ENCODE measurements at regions not wholly inside any gene's neighbourhood (a gene's known extent, or its start where the extent isn't known, plus 50 kb on each side); places are given as distances from the start of the nearest gene placed in this dataset.

DNA sequence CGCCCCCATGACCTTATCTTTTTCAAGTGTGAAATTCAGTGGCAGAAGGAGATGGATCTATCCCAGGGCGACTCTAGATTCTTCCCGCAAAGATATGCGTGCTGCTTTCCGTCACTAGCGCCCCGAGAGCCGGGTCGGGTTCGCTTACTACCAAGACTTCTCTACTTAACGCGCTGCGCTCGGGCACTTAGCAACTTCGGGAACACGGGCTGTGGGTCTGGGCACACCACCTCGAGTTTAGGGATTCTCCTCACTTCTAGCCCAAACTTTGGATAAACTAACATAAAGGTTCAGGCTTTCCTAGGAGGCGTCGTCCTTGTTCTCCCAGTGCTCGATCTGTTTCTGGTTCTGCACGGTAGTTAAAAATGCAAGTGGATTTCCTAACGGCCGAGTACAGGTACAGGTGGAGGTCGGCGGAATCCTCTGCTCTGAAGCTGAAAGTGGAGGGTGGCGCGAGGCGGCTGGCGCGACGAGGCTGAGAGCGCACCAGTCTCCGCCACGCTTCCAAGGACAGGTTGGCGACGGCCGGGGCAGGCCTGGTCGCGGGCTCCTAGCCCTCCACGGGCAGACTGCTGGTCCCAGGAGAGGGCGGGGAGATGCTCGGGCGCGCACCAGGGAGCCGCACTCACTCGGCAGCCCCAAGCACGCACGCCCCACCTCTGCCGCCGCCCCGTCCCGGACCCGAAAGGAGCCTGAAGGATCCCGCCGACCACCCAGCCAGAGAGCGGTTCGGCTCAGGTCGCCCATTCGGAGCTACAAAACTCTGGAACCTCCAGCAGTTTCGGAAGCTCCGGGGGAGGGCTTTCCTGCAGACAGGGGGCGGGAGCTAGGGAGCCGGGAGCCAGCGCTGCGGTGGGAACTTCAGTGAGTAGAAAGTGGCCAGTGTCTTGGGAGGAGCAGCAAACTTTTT, 100.8 kb upstream of the TENM3 start:
- no peak for DNase-seq (ENCODE audit: low read depth)

GRCh38 chr4:182143086-182143821, 99.9 kb upstream of the TENM3 start:
- no peak for DNase-seq (ENCODE audit: low read depth)

GRCh38 chr4:182143822-182144625, 99.2 kb upstream of the TENM3 start:
- DNase-seq (ENCODE audit: low read depth): no peak

DNA sequence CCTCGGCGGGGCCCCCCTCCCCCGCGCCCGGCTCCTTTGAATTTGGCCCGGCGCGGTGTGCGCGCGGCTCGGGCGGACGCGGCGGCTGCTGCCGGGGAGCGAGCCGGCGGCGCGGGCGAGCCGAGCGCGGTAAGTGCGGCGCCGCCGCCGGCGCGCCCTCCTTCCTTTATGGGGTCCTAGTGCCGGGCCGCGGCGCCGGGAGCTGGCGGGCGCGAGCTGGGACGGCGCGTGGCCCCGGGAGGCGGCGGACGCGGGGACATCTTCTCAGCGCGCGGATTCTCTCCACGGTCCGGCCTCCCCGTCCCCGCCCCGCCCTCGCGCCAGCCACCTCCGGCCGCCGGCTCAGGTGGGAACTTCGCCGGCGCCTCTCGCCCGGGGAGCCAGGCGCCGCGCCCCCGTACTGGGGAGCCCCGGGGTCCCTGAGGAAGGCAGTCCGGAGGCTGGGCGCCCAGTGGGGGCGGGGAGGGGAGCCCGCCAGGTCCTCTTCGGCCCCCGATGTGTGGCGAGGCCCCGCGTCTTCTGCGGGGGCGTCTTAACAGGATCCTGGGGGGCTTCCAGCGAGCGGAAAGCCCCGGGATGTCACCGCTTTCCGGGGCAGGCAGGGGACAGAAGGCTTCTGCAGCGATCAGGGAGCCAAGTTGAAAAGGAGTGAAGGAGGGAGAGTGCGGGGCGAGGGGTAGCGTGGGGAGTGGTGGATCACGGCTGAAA, 98.4 kb upstream of the TENM3 start:
- DNase-seq (ENCODE audit: low read depth): no peak

GRCh38 chr4:182145334-182145905, 97.8 kb upstream of the TENM3 start:
- no peak for DNase-seq (ENCODE audit: low read depth)

DNA sequence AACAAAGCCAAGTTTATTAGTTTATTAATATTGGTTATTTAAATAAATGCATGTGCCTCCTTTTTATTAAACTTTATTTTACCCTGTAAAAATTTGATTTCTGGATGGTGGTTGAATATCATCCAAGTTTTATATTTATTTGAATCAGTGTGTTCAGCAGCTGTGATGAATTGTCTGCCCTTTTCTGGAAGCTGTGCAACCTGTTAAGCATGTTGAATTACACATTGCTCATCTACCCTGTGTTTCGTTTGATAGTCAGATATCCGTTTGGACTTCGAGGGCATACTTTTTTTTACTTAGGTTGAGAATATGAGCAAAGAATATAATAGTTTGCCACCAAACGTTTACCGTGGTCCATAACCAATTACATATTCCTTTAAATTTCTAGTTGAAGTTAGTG, 95.8 kb upstream of the TENM3 start:
- no peak for DNase-seq (ENCODE audit: low read depth)

DNA sequence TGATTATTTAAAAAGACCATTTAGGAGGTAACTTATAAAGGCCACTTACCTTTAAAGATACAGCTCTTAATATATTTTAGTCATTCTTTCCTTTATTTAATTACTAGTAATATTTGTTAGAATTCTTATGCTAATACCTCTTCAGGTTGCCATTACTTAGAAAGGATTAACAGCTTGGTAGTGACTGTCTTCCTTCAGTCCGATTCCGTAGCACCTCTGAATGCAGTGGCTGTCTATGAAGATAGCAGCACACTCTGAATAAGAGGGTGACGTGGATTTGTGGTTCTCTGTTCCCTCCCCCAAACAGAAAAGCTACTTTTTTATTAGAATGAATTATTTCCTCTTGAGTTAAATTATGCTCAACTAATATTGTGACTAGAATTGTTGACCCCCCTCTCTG, 92.6 kb upstream of the TENM3 start:
- DNase-seq (ENCODE audit: low read depth): no peak

- DNase-seq (ENCODE audit: low read depth): no peak
These were observed 87.4 kb upstream of the TENM3 start for GRCh38 chr4:182155806-182156205.

GRCh38 chr4:182163180-182163579, 80.0 kb upstream of the TENM3 start:
- DNase-seq (ENCODE audit: low read depth): no peak

- no peak for DNase-seq (ENCODE audit: low read depth)
These were observed 73.6 kb upstream of the TENM3 start for GRCh38 chr4:182169572-182169971.

DNA sequence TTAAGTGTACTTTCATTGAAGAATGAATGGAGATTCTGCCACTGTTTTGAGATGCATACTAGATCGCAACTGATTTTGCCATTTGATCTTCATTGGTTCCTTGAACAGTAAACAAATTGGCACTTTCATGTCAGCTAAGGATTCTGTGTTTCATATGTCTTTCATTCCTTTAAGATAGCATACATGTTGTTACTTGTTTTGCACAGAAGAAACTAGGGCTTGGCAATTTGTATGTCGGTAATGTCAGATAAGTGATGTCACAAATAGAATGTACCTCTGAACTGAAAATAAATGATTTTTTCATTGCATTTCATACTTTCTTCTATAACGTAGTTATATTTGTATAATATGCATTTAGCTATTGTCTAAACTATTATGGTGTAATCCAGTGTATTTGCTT, 73.2 kb upstream of the TENM3 start:
- no peak for DNase-seq (ENCODE audit: low read depth)

DNA sequence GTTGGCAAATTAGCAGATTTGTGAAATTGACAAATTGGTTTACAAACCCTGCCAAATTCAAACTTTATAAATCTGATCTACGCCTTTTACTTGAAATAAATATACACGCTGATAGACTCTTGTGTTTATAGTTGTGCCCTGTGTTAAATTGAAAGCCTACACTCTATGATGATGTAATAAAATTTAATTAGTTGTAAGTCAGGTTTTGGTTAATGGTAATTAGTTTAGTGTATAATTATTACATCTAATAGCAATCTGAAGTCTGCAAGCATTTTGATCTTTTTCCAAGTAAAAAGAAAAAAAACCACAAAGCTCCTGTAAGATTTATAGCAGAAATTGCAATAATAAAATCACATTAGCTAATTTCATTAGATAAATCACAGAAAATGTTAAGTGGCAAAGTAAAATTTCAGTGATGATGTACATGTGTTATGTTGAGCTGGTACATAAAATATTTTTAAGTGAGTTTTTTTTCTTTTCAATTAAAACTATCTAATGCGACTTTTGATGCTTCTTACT, 72.7 kb upstream of the TENM3 start:
- no peak for DNase-seq (ENCODE audit: low read depth)

DNA sequence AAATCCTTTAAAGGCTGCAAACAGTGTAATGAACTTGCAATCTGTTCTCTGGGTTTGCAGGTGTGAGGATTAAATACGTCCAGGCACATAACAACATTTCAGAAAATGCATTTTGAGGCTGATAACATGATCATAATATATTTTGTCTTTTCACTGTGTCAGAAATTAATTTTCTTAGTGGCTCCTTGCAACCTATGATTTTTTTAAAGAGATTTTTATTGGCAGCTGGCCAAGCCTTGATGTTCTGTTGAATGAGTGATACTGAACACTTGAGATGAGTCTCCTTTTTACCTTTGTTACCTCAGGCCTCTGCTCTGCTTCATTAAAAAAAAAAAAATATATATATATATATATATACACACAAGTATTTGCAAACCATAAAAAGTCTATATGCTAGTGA, 68.2 kb upstream of the TENM3 start:
- DNase-seq (ENCODE audit: low read depth): no peak

DNA sequence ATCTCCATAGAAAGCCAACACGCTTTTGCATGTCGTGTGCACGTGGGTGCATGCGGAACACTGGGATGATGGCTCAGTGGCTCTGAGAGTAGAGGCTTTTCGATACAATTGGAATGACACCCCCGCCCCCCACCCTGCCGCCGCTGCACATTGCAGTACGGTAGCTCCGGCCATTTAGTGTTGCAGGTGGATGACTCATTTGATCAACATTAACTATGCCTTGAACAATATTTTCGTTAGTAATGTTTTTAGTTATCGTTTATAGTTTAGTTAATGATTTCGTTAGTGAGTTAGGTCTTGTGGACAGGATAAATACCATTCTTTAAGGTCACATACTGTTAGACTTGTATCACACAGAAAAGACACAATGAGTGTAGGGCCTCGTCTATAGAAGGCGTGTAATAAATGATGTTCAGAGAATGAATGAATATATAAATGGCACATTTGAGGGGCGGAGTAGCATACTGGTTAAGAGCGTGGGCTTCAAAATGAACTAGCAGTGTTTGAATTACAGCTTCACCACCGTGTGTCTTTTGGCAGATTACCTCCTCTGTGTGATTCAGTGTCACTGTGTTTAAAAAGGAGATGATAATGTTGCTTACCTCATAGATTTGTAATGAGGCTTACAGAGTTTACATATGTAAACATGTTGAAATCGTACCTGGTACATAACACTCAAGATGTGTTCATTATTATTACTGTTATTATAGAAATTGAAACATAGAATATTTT, 67.2 kb upstream of the TENM3 start:
- DNase-seq (ENCODE audit: low read depth): no peak

DNA sequence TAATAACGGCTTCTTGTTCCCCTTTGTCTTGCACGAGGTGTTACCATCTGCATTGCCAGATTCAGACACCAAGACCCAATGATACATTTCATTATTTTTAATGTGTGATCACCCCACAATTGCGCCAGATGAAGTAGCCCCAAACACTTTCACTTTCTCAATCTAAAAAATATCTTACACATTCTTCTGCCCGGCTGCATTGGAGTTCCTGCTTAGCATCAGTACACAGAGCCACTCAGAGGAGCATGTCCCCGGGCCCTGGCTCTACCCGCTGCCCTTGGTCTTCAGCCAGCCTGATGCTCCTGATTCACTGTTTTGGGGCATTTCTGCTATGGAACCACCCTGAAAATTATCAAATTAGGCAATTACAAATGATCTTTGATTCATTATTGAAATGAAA, 66.0 kb upstream of the TENM3 start:
- DNase-seq (ENCODE audit: low read depth): no peak

DNA sequence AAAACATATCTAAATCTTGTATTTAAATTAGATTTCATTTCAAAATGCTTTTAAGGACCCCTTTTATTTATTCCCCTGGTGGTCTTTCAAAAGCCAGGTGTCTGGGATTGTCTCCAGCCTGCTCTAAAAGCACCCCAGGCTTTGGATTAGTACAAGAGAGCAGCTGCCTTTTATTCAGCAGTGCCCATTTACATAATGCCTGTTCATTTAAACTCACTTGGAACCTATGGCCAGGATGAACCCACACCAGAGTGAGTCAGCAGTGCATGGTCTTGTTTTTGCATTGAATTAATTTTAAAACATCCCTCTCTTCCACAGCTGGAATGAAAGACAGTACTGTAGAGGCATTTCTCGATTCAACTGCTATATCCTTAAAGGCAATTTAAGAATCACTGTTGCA, 64.1 kb upstream of the TENM3 start:
- DNase-seq (ENCODE audit: low read depth): no peak

GRCh38 chr4:182179751-182180150, 63.5 kb upstream of the TENM3 start:
- no peak for DNase-seq (ENCODE audit: low read depth)

- no peak for DNase-seq (ENCODE audit: low read depth)
These were observed 57.7 kb upstream of the TENM3 start for GRCh38 chr4:182185491-182185890.

- no peak for DNase-seq (ENCODE audit: low read depth)
These were observed 55.5 kb upstream of the TENM3 start for GRCh38 chr4:182187674-182188073.

- no peak for DNase-seq (ENCODE audit: low read depth)
These were observed 54.6 kb upstream of the TENM3 start for GRCh38 chr4:182188622-182189021.
